Right ventricle myocardium inferior (tissue), 1 donor: ENCODE measurements at regions not wholly inside any gene's neighbourhood (a gene's known extent, or its start where the extent isn't known, plus 50 kb on each side); places are given as distances from the start of the nearest gene placed in this dataset.

ENCODE experiments used
- ATAC-seq: fragments of 200-7000 bp; cut with Tn5 transposase; one replicate; pipeline ENCODE4 v1.9.1; 2020; ENCODE audit warnings: mild to moderate bottlenecking, moderate library complexity
- DNase-seq: peaks from one replicate; pipeline ENCODE4 v3.0.0; 2021; ENCODE audit errors: missing footprints
- intact Hi-C: fragments of 100-400 bp; cut with DNase I; formaldehyde crosslinking; loops from one replicate; pipeline ENCODE4 v1.11.0; 2022
- donor health status: DM: no; HTN: yes; CAD: no; lungs with severe emphysema.

- ATAC-seq (no peak), DNase-seq (no peak)
- intact Hi-C loops: no loop called here
Observed at GRCh38 chr4:103778221-103778620, 58.4 kb upstream of the TACR3 start.

- intact Hi-C loops: no loop called here
- DNase-seq (no peak), ATAC-seq (no peak)
Observed at GRCh38 chr4:103774326-103774825, 54.6 kb upstream of the TACR3 start.

- ATAC-seq (no peak), DNase-seq (no peak)
- intact Hi-C loops: no loop called here
Observed at GRCh38 chr4:103773691-103774231, 54.0 kb upstream of the TACR3 start.
